ENCODE measurements at regions not wholly inside any gene's neighbourhood (a gene's known extent, or its start where the extent isn't known, plus 50 kb on each side); places are given as distances from the start of the nearest gene placed in this dataset.

GRCh38 chr6:80477591-80477990 is 371.1 kb downstream of the BCKDHB start:
- Histone ChIP-seq H3K4me3 (no peak overlapping the region), H3K9me3 (no peaks in the 10 kb centered on the region), H3K4me1 (no peaks in the 10 kb centered on the region), H3K27me3 (no peaks in the 10 kb centered on the region), H3K27ac (no peak overlapping the region), H3K36me3 (no peaks in the 10 kb centered on the region)
- TF ChIP-seq CTCF (IDR thresholded peaks at IDR 0.05): no peak
- ATAC-seq (no peak), DNase-seq (no peak)
- intact Hi-C loops (cut with DNase I): loop anchor here in 3 of 10 donors (5.0 to 10.0 kb wide), 3 partner anchors 133 to 265 kb away; no protein-coding TSS in a partner anchor
- WGBS, 2 donors: 59 to 62% methylated on average over 3 of the region's 3 CpGs

GRCh38 chr6:80472271-80472670 is 365.8 kb downstream of the BCKDHB start:
- Histone ChIP-seq H3K4me3 (no peak overlapping the region), H3K27me3 (no peaks in the 10 kb centered on the region), H3K27ac (no peak overlapping the region), H3K4me1 (peaks cover 0 to 10% (median 0%) of the 10 kb centered on the region in 9 donors), H3K9me3 (no peaks in the 10 kb centered on the region), H3K36me3 (no peaks in the 10 kb centered on the region)
- 58 to 85% methylated on average over 1 of the region's 1 CpG for WGBS, 2 donors
- intact Hi-C loops (cut with DNase I): loop anchor here in 2 of 10 donors (10.0 kb wide), 2 partner anchors 127 to 247 kb away; no protein-coding TSS in a partner anchor
- DNase-seq (no peak), ATAC-seq (no peak)
- no peak for TF ChIP-seq CTCF (IDR thresholded peaks at IDR 0.05)

GRCh38 chr6:80469977-80470376 is 363.5 kb downstream of the BCKDHB start:
- ATAC-seq: peak in 1 of 8 donors; percentile 41
- no peak for TF ChIP-seq CTCF (IDR thresholded peaks at IDR 0.05)
- 37 to 48% methylated on average over 2 of the region's 2 CpGs for WGBS, 2 donors
- Histone ChIP-seq H3K27me3 (no peaks in the 10 kb centered on the region), H3K9me3 (no peaks in the 10 kb centered on the region), H3K4me3 (no peak overlapping the region), H3K36me3 (no peaks in the 10 kb centered on the region), H3K27ac (no peak overlapping the region), H3K4me1 (peaks cover 0 to 14% (median 0%) of the 10 kb centered on the region in 9 donors)
- intact Hi-C loops (cut with DNase I): loop anchor here in 2 of 10 donors (10.0 kb wide), 2 partner anchors 125 to 245 kb away; no protein-coding TSS in a partner anchor
- DNase-seq: no peak

- peaks cover 0 to 14% (median 0%) of the 10 kb centered on the region in 9 donors for H3K4me1 ChIP-seq
- DNase-seq (no peak), ATAC-seq (no peak)
- 63 to 65% methylated on average over 2 of the region's 2 CpGs for WGBS, 2 donors
- no peak for TF ChIP-seq CTCF (IDR thresholded peaks at IDR 0.05)
- no peak overlapping the region for H3K4me3 ChIP-seq
- H3K27ac ChIP-seq: no peak overlapping the region
- H3K9me3 ChIP-seq: no peaks in the 10 kb centered on the region
- no peaks in the 10 kb centered on the region for H3K27me3 ChIP-seq
- intact Hi-C loops (cut with DNase I): no loop called here
- H3K36me3 ChIP-seq: no peaks in the 10 kb centered on the region
Measured at GRCh38 chr6:80468398-80468797, 361.9 kb downstream of the BCKDHB start.
